Glomerular endothelial cell (primary cell): ENCODE measurements at regions not wholly inside any gene's neighbourhood (a gene's known extent, or its start where the extent isn't known, plus 50 kb on each side); places are given as distances from the start of the nearest gene placed in this dataset.

ENCODE experiments used
- DNase-seq: peaks from one replicate; pipeline ENCODE4 v3.0.0-alpha.2; 2011; ENCODE audit warnings: low read depth, low spot score; ENCODE audit errors: extremely low read depth

GRCh38 chr1:229759586-229759985 lies 133.5 kb downstream of the URB2 start:
- DNase-seq, result no peak

DNA sequence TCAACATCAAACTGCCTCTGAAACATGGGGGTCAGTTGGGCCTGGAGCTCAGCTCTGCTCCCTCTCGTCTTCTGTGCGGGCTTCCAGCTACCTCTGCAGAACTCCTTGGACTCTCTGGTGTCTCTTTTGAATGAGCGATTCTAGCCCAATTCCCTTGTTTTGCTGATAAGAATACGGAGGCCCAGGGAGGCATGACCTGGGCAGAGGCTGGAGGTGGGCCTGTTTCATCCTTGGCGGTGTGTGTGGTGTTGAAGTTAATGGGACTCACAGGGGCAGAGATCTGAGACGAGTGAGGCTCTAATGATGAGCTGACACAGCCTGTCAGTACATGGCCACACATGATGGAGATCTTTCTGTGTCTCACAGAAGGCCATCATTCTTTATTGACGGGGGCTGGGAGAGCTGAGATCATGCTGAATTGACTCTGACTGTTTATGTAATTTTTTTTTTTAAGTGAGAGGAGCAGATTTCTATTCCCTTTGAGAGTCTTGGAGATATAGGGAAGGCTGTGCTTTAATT lies 134.5 kb downstream of the URB2 start:
- DNase-seq, result no peak

DNA sequence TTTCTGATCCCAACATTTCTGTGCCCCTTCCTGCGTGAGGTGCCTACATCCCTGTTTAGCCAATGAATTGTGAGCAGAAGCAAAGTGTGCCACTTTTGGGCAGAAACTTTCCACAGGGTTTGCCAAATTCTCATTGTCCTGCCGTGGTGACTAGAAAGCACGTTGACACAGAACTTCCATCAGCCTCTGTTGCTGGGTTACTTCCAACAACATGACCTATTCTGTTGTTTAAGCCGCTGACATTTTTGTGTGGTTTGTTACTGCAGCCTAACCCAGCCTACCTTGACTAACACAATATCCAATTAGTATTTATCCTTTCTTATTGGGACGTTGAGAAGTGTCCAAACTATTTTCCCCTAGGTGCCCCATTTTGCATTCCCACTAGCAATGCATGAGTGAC lies 136.8 kb downstream of the URB2 start:
- no peak for DNase-seq

DNA sequence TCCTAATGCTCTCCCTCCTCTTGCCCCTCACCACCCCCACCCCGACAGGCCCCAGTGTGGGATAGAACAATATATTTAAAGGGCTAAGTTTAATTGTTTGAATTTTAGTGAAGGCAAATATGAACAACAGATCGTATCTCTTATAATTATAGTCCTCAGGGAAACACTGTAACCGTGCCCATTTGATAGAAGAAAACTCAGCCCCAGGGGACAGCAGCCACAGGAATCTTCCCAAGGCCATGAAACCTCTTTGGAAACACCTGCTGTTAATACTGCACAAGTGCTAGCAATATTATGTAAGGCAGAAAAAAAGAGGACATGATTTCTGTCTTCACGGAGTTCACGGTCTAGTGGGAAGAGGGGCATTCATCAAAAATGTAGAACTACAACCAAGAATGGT lies 142.2 kb downstream of the URB2 start:
- no peak for DNase-seq

DNA sequence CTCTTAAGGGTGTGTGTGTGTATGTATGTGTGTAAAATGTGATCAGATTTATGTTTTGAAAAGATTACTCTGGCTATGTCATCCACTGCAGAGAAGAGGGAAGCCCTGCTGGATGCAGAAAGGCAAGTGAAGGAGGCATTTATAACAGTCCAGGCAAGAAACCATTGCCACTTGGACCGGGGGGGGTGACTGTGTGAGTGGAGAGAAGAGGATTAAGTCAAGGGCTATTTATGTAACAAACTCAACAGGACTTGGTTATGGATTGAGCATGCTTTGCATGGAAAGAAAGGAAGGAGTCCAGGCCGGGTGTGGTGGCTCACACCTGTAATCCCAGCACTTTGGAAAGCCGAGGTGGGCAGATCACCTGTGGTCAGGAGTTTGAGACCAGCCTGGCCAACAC lies 143.0 kb downstream of the URB2 start:
- DNase-seq, result no peak

DNA sequence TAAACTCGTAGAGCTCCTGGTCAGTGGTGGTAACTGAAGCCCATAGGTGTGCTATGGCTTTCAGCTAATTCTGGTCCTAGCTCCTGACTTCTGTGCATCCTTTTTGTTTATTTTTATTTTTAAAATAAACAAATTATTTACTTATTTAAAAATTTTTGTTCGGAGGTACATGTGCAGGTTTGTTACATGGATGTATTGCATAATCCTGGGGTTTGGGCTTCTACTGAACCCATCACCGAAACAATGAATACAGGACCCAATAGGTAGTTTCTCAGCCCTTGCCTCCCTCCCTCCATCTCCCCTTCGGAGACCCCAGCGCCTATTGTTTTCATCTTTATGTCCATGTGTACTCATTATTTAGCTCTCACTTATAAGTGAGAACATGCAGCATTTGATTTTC lies 143.8 kb downstream of the URB2 start:
- no peak for DNase-seq

DNA sequence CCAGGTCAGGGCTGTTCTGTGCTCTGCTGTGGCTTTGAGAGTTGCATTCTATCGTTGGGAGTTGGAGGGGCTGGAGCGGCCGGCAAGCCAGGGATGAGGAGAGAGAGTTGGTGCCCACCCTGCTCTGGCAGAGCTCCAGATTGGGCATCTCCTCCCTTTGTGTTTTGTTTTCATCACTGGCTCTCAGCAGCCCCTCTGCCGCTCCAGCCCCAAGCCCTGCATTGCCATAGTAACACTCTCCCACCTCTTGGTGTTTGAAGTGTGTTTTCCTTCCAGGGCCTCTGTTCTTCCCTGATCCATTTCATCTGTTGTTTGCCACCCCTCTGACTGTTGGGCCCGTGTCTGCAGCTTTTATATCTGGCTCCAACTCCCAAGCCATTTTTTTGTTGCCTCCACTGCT lies 152.7 kb downstream of the URB2 start:
- no peak for DNase-seq

DNA sequence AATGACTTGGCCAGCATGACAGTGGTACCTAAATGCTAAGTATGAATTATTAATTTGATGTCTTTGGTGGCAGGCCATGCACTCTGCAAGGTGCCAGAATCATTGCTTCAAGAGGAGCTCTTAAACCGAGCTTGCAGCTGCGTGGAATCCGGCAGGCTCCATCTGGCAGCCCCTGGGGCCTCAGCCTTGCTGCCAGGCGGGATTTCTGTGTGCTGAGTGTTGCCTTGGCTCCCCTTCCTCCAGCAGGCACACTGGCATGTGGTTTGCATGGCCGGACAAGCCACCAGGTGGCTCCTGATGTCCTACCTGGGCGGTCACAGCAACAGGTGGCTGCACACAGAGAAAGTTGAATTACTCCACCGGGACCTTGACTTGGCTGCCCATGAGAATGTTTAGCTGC lies 155.4 kb downstream of the URB2 start:
- DNase-seq, result no peak

- DNase-seq, result no peak
These were observed 156.4 kb downstream of the URB2 start for GRCh38 chr1:229782469-229782868.

- no peak for DNase-seq
These were observed 158.8 kb downstream of the URB2 start for GRCh38 chr1:229784834-229785233.

- DNase-seq, result no peak
These were observed 161.0 kb downstream of the URB2 start for GRCh38 chr1:229786974-229787610.

DNA sequence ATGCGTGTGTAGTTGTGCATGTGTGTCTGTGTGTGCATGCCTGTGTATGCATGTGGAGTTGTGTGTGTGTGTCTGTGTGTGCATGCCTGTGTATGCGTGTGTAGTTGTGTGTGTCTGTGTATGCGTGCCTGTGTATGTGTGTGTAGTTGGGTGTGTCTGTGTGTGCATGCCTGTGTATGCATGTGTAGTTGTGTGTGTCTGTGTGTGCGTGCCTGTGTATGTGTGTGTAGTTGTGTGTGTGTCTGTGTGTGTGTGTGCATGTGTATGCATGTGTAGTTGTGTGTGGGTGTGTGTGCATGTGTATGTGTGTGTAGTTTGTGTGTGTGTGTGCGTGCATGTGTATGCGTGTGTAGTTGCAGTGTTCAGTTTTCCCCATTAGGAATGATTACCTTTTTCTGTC lies 162.0 kb downstream of the URB2 start:
- no peak for DNase-seq

GRCh38 chr1:229792012-229792975 lies 166.2 kb downstream of the URB2 start:
- no peak for DNase-seq

GRCh38 chr1:229793488-229793887 lies 167.4 kb downstream of the URB2 start:
- no peak for DNase-seq

- no peak for DNase-seq
These were observed 172.5 kb downstream of the URB2 start for GRCh38 chr1:229798558-229798957.

- DNase-seq, result no peak
These were observed 177.7 kb downstream of the URB2 start for GRCh38 chr1:229803626-229804217.

DNA sequence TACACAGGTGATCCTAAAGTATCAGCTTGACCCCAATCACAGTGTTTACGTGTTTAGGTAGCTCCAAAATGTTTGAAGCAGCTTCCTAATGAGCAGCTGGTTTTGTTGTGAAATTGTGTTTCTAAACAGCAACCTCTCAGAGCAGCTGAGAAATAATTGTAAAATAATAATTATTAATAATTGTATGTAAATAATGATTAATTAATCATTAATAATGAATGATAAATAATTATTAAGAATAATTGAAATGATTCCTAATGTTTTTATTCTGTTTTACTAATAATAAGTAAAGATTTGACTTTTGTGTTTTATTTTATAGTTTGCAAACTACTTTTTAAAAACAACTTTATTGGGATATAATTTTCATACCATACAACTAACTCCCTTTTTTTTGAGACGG lies 182.2 kb downstream of the URB2 start:
- no peak for DNase-seq

GRCh38 chr1:229810140-229810539 lies 184.1 kb downstream of the URB2 start:
- DNase-seq, result no peak

- DNase-seq, result no peak
These were observed 184.9 kb downstream of the URB2 start for GRCh38 chr1:229810961-229811360.

DNA sequence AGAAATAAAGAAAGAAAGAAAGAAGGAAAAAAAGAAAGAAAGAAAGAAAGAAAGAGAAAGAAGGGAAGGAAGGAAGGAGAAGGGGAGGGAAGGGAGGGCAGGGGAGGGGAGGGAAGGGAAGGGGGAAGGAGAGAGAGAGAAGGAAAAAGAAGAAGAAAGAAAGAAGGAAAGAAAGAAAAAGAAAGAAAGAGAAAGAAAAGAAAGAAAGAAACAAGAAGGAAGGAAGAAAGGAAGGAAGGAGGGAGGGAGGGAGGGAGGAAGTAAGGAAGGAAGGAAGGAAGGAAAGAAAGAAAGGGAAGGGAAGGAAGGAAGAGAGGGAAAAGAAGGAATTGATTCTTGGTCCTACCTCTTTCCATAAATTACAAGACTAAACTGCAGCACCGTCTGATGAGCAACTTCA lies 186.1 kb downstream of the URB2 start:
- no peak for DNase-seq

DNA sequence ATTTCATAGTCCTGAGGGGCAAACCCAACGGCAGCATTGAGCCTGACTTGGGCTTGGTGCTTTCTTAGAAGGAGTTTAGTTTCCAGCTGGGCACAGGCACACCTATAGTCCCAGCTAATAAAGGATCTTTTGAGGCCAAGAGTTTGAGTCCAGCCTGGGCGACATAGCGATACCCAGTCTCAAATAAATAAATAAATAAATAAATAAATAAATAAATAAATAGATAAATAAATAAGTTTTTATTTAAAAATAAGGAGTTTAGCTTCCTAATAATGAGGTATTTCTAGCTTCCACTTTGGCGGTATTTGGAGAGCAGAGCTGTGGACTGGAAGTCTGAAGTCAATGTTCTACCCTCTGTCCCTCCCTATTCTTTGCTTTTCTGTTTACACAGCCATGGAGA lies 186.6 kb downstream of the URB2 start:
- DNase-seq, result no peak

DNA sequence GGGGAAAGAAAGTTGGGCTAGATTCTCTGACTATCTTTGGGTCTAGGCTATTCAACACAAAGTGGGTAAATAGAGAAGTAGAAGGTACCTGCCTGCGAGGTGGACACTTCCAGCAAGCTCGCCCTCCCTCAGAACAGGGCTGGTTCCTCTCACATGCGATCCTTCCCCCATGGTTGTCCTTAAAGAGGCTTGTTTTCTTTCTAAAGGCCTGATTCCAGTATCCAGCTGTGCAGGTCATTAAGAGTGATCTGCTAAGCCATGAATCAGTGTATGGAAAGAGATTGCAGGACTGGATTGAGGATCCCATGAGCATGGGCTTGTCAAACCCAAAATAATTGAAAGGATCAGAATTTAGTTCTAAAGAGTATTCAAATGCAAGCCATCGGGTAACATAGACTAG lies 189.0 kb downstream of the URB2 start:
- no peak for DNase-seq
